GM12878 (cell line): ENCODE measurements at regions not wholly inside any gene's neighbourhood (a gene's known extent, or its start where the extent isn't known, plus 50 kb on each side); places are given as distances from the start of the nearest gene placed in this dataset.

Experiments
- CTCF ChIP-seq, 3 experiments: IDR thresholded peaks in 2 of 3; conservative IDR thresholded peaks in 1 of 3; 2 replicates each; pipeline ENCODE4 v1.5.1; 2011; ENCODE audit warnings: low read depth in 3 of 3, low read length in 3 of 3, mild to moderate bottlenecking in 3 of 3, control low read depth in 2 of 3, moderate library complexity in 2 of 3, inconsistent platforms in 1 of 3, mixed read lengths in 1 of 3; ENCODE audit not compliant: control insufficient read depth in 2 of 3, insufficient read depth in 1 of 3; ENCODE audit errors: extremely low read depth in 1 of 3
- ZNF207 ChIP-seq: fragments of 450-650 bp; IDR thresholded peaks from 2 replicates; pipeline ENCODE4 v1.6.1; 2014; ENCODE audit warnings: antibody characterized with exemption, mild to moderate bottlenecking, borderline replicate concordance
- ZNF24 ChIP-seq: fragments of 450-650 bp; IDR thresholded peaks from 2 replicates; pipeline ENCODE4 v1.6.1; 2017; ENCODE audit warnings: antibody characterized with exemption, mild to moderate bottlenecking
- TF ChIP-seq, protein P1 (sequence below): IDR thresholded peaks from 2 replicates; pipeline ENCODE4 v1.6.1; 2011; ENCODE audit warnings: mild to moderate bottlenecking, low read depth, low read length, moderate library complexity; ENCODE audit not compliant: insufficient replicate concordance
- TF ChIP-seq, protein P2 (sequence below): fragments of 450-650 bp; formaldehyde crosslinking; IDR thresholded peaks from 2 replicates; pipeline ENCODE4 v1.4.0; 2020; ENCODE audit warnings: mild to moderate bottlenecking, moderate library complexity

DNA sequence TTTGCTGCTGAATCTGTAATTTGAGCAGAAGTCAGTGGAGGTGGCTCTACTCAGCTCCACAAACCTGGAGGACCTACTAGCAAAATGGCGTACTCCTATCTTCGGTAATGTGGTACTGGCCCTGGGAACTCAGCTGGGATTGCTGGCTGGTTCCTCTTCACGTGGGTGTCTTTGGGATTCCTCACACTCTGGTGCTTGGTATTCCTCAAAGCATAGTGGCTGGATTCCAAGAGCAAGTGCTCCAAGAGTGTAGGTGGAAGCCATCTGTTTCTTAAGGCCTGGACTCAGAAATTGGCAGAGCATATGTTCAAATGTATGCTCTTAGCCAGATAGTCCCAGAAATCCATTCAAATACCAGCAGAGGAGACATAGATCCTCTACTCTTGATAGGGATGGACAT, 281.9 kb upstream of the CDH7 start:
- TF ChIP-seq CTCF (IDR thresholded peaks at IDR 0.05 in 2 of 3, conservative IDR thresholded peaks at IDR 0.05 in 1 of 3; ENCODE audit: control insufficient read depth in 2 of 3, extremely low read depth in 1 of 3, insufficient read depth in 1 of 3, low read depth in 3 of 3, low read length in 3 of 3), result no peak
- no peak for TF ChIP-seq ZNF207
- TF ChIP-seq, protein P1, sequence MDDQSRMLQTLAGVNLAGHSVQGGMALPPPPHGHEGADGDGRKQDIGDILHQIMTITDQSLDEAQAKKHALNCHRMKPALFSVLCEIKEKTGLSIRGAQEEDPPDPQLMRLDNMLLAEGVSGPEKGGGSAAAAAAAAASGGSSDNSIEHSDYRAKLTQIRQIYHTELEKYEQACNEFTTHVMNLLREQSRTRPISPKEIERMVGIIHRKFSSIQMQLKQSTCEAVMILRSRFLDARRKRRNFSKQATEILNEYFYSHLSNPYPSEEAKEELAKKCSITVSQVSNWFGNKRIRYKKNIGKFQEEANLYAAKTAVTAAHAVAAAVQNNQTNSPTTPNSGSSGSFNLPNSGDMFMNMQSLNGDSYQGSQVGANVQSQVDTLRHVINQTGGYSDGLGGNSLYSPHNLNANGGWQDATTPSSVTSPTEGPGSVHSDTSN, result no peak
- TF ChIP-seq, protein P2, sequence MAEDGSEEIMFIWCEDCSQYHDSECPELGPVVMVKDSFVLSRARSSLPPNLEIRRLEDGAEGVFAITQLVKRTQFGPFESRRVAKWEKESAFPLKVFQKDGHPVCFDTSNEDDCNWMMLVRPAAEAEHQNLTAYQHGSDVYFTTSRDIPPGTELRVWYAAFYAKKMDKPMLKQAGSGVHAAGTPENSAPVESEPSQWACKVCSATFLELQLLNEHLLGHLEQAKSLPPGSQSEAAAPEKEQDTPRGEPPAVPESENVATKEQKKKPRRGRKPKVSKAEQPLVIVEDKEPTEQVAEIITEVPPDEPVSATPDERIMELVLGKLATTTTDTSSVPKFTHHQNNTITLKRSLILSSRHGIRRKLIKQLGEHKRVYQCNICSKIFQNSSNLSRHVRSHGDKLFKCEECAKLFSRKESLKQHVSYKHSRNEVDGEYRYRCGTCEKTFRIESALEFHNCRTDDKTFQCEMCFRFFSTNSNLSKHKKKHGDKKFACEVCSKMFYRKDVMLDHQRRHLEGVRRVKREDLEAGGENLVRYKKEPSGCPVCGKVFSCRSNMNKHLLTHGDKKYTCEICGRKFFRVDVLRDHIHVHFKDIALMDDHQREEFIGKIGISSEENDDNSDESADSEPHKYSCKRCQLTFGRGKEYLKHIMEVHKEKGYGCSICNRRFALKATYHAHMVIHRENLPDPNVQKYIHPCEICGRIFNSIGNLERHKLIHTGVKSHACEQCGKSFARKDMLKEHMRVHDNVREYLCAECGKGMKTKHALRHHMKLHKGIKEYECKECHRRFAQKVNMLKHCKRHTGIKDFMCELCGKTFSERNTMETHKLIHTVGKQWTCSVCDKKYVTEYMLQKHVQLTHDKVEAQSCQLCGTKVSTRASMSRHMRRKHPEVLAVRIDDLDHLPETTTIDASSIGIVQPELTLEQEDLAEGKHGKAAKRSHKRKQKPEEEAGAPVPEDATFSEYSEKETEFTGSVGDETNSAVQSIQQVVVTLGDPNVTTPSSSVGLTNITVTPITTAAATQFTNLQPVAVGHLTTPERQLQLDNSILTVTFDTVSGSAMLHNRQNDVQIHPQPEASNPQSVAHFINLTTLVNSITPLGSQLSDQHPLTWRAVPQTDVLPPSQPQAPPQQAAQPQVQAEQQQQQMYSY (CRISPR knock-in tag), result no peak
- no peak for TF ChIP-seq ZNF24
